Glutamatergic neuron (in vitro differentiated cells): ENCODE measurements at regions not wholly inside any gene's neighbourhood (a gene's known extent, or its start where the extent isn't known, plus 50 kb on each side); places are given as distances from the start of the nearest gene placed in this dataset.

ENCODE experiments used
- DNase-seq: peaks from one replicate; pipeline ENCODE4 v3.0.0; 2022
- H3K27ac Mint-ChIP-seq: one replicate; pipeline ENCODE4 v1.8.0; 2020; ENCODE audit warnings: mild to moderate bottlenecking, mixed read lengths, inconsistent platforms; ENCODE audit not compliant: unreplicated experiment
- H3K27me3 Mint-ChIP-seq: one replicate; pipeline ENCODE4 v1.8.0; 2020; ENCODE audit warnings: mild to moderate bottlenecking, moderate library complexity, mixed read lengths, inconsistent platforms; ENCODE audit not compliant: unreplicated experiment
- H3K36me3 Mint-ChIP-seq: one replicate; pipeline ENCODE4 v1.8.0; 2020; ENCODE audit warnings: mild to moderate bottlenecking, mixed read lengths, inconsistent platforms; ENCODE audit not compliant: unreplicated experiment
- H3K4me1 Mint-ChIP-seq: one replicate; pipeline ENCODE4 v1.8.0; 2020; ENCODE audit warnings: mild to moderate bottlenecking, low read depth, mixed read lengths, inconsistent platforms; ENCODE audit not compliant: unreplicated experiment
- H3K4me3 Mint-ChIP-seq: one replicate; pipeline ENCODE4 v1.8.0; 2020; ENCODE audit warnings: mild to moderate bottlenecking, mixed read lengths, inconsistent platforms; ENCODE audit not compliant: unreplicated experiment
- H3K9me3 Mint-ChIP-seq: one replicate; pipeline ENCODE4 v1.8.0; 2020; ENCODE audit warnings: mild to moderate bottlenecking, moderate library complexity, mixed read lengths, inconsistent platforms; ENCODE audit not compliant: unreplicated experiment
- CTCF ChIP-seq: fragments of 200-600 bp; sonication (generic); IDR thresholded peaks from one replicate; pipeline ENCODE4 v1.5.0; 2021; ENCODE audit not compliant: partially characterized antibody, unreplicated experiment

GRCh38 chr5:109943701-109944235 is 254.0 kb downstream of the MAN2A1 start:
- TF ChIP-seq CTCF = no peak
- Mint-ChIP-seq H3K27me3 (peaks cover 4% of the 10 kb centered on the region), H3K27ac (no peak overlapping the region), H3K4me1 (peaks cover 6% of the 10 kb centered on the region), H3K9me3 (peaks cover 2% of the 10 kb centered on the region), H3K4me3 (no peak overlapping the region), H3K36me3 (peaks cover 5% of the 10 kb centered on the region)
- DNase-seq = no peak

GRCh38 chr5:109944461-109944860 is 254.7 kb downstream of the MAN2A1 start:
- Mint-ChIP-seq H3K36me3 (peaks cover 5% of the 10 kb centered on the region), H3K27me3 (peaks cover 4% of the 10 kb centered on the region), H3K4me3 (no peak overlapping the region), H3K9me3 (peaks cover 2% of the 10 kb centered on the region), H3K27ac (no peak overlapping the region), H3K4me1 (peaks cover 6% of the 10 kb centered on the region)
- no peak for TF ChIP-seq CTCF
- DNase-seq = no peak

GRCh38 chr5:109945097-109945678 is 255.5 kb downstream of the MAN2A1 start:
- Mint-ChIP-seq H3K36me3 (peaks cover 5% of the 10 kb centered on the region), H3K9me3 (peaks cover 2% of the 10 kb centered on the region), H3K27me3 (peaks cover 4% of the 10 kb centered on the region), H3K4me1 (peaks cover 6% of the 10 kb centered on the region), H3K27ac (no peak overlapping the region), H3K4me3 (no peak overlapping the region)
- DNase-seq = no peak
- TF ChIP-seq CTCF = no peak

GRCh38 chr5:109945723-109946480 is 256.2 kb downstream of the MAN2A1 start:
- no peak for DNase-seq
- H3K27ac Mint-ChIP-seq = no peak overlapping the region
- peaks cover 4% of the 10 kb centered on the region for H3K36me3 Mint-ChIP-seq
- no peak for TF ChIP-seq CTCF
- H3K27me3 Mint-ChIP-seq = peaks cover 4% of the 10 kb centered on the region
- peaks cover 2% of the 10 kb centered on the region for H3K9me3 Mint-ChIP-seq
- H3K4me3 Mint-ChIP-seq = no peak overlapping the region
- peaks cover 6% of the 10 kb centered on the region for H3K4me1 Mint-ChIP-seq

GRCh38 chr5:109946610-109947009 is 256.9 kb downstream of the MAN2A1 start:
- peaks cover 6% of the 10 kb centered on the region for H3K4me1 Mint-ChIP-seq
- H3K4me3 Mint-ChIP-seq = no peak overlapping the region
- DNase-seq = no peak
- H3K9me3 Mint-ChIP-seq = peaks cover 2% of the 10 kb centered on the region
- no peak for TF ChIP-seq CTCF
- H3K27ac Mint-ChIP-seq = no peak overlapping the region
- peaks cover 4% of the 10 kb centered on the region for H3K27me3 Mint-ChIP-seq
- no peaks in the 10 kb centered on the region for H3K36me3 Mint-ChIP-seq
